ENCODE measurements at regions not wholly inside any gene's neighbourhood (a gene's known extent, or its start where the extent isn't known, plus 50 kb on each side); places are given as distances from the start of the nearest gene placed in this dataset.
"Not testable (repeated sequence)": the region's sequence is repeated elsewhere in the genome, so short reads cannot be mapped to it uniquely, and the experiment has no call there.

GRCh38 chr4:40697476-40697875 is 52.3 kb upstream of the NSUN7 start:
- H3K27me3 ChIP-seq (replicated peaks in 1 of 4; ENCODE audit: control insufficient read depth in 3 of 4, extremely low read depth in 1 of 4, insufficient read depth in 3 of 4, low read length in 3 of 4); H2AK5ac ChIP-seq (ENCODE audit: low read depth, low read length); CTCF ChIA-PET (ENCODE audit: partially characterized antibody); H3K36me3 ChIP-seq (ENCODE audit: control insufficient read depth in 2 of 4, insufficient read depth in 4 of 4, low read length in 3 of 4); H4K20me1 ChIP-seq (replicated peaks in 1 of 2; ENCODE audit: control insufficient read depth in 1 of 2, insufficient read depth in 2 of 2, low read length in 2 of 2); H3K4me3 ChIP-seq (ENCODE audit: extremely low read depth in 1 of 4, insufficient read depth in 2 of 4, low read depth in 3 of 4, low read length in 4 of 4); H4K5ac ChIP-seq (ENCODE audit: insufficient read length, low read depth, low read length); H2BK5ac ChIP-seq (ENCODE audit: low read depth, low read length); POLR2A ChIA-PET (ENCODE audit: partially characterized antibody); H3K4me2 ChIP-seq (ENCODE audit: insufficient read depth in 1 of 2, low read depth in 2 of 2, low read length in 2 of 2); H3K79me1 ChIP-seq (ENCODE audit: low read depth, low read length); H3K18ac ChIP-seq (ENCODE audit: extremely low read depth, low read length); H4K91ac ChIP-seq (replicated peaks; ENCODE audit: insufficient read length, low read length); H2AFZ ChIP-seq (ENCODE audit: low read length); H3K23ac ChIP-seq (ENCODE audit: insufficient read length); H3K4me1 ChIP-seq (replicated peaks in 1 of 4; ENCODE audit: control insufficient read depth in 3 of 4, insufficient read depth in 4 of 4, low read length in 3 of 4); H3K27ac ChIP-seq (ENCODE audit: low read depth, low read length); H3K56ac ChIP-seq (replicated peaks; ENCODE audit: insufficient read length, low read depth, low read length); H3K9me3 ChIP-seq (ENCODE audit: insufficient read depth in 2 of 2, low read depth in 1 of 2, low read length in 1 of 2); H2BK20ac ChIP-seq (ENCODE audit: low read length); H3K14ac ChIP-seq (ENCODE audit: insufficient read length); DNase-seq (ENCODE audit: low read depth in 1 of 2, low spot score in 2 of 2); H3K9ac ChIP-seq (replicated peaks in 1 of 4; ENCODE audit: extremely low read depth in 1 of 4, low read depth in 3 of 4, low read length in 3 of 4); H4K8ac ChIP-seq (ENCODE audit: extremely low read depth, insufficient read depth, low read length); H2BK12ac ChIP-seq (ENCODE audit: low read depth, low read length); H2BK15ac ChIP-seq (ENCODE audit: low read length); H3K4ac ChIP-seq (replicated peaks; ENCODE audit: insufficient read length, low read depth, low read length); H3K23me2 ChIP-seq (ENCODE audit: low read depth, low read length); H2BK120ac ChIP-seq (replicated peaks; ENCODE audit: low read depth, low read length); FAIRE-seq; H3K79me2 ChIP-seq (ENCODE audit: control insufficient read depth in 1 of 2, insufficient read depth in 2 of 2, low read length in 2 of 2): not testable (repeated sequence)
- WGBS, 2 experiments (ENCODE audit: extremely low coverage in 1 of 2, insufficient coverage in 1 of 2, insufficient read length in 1 of 2, insufficient replicate concordance in 2 of 2, low coverage in 1 of 2, low lambda C conversion rate in 2 of 2, missing lambda C conversion rate in 1 of 2): 99% methylated on average over 6 of the region's 6 CpGs; no CpG with 5 or more reads in 1 of the 2 experiments
